GM06990 (cell line): ENCODE measurements at regions not wholly inside any gene's neighbourhood (a gene's known extent, or its start where the extent isn't known, plus 50 kb on each side); places are given as distances from the start of the nearest gene placed in this dataset.
A peak's percentile ranks its signal among the peaks of the same experiment; 100 is the strongest.

ENCODE experiments used
- DNase-seq: peaks from one replicate; pipeline ENCODE4 v3.0.0-alpha.2; 2011; ENCODE audit not compliant: insufficient read length; ENCODE audit errors: extremely low read depth
- H3K27me3 ChIP-seq: replicated peaks from 2 replicates; pipeline ENCODE4 v1.6.0; 2011; ENCODE audit warnings: low read length; ENCODE audit not compliant: control insufficient read depth, insufficient read depth
- H3K36me3 ChIP-seq: 2 replicates; pipeline ENCODE4 v1.5.1; 2011; ENCODE audit warnings: low read length; ENCODE audit not compliant: control insufficient read depth, insufficient read depth
- H3K4me3 ChIP-seq: replicated peaks from 2 replicates; pipeline ENCODE4 v1.5.1; 2011; ENCODE audit warnings: low read depth, mild to moderate bottlenecking, control low read depth, low read length
- TF ChIP-seq, protein P1 (sequence below): IDR thresholded peaks from 2 replicates; pipeline ENCODE4 v1.5.1; 2011; ENCODE audit warnings: low read length, control low read depth, mild to moderate bottlenecking, inconsistent platforms; ENCODE audit not compliant: insufficient read depth, poor library complexity, severe bottlenecking

DNA sequence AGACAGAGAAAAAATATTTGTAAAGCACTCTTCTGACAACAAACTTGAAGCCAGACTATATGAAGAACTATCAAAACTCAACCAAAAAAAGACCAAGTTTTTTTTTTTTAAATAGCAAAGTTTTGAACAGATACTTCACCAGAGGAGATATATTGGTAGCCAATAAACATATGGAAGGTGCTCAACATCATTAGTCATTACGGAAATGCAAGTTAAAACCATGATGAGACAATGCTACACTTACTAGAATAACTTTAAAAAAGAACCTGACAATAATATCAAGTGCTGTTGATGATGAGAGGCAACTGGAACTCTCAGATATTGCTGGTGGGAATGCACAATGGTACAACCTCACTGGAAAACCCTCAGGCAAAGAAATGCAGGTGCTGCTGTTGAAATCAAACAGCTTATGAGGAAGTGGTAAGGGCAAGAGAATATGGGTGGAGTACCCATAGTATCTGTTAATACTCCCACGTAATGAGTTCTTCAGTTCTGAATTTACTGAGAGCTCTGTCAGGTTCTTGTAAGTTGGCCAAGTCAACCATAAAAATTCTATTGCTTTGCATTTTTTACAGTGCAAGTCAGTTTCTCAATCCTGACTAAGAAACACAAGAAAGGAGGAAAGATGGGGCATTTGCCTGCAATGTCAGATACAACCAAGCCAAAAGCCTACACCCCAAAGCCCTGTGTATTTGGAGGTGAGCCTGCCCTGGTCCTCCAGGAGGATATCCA is 87.3 kb upstream of the GNAQ start:
- no peak overlapping the region for H3K4me3 ChIP-seq
- no peaks in the 10 kb centered on the region for H3K36me3 ChIP-seq
- TF ChIP-seq, protein P1, sequence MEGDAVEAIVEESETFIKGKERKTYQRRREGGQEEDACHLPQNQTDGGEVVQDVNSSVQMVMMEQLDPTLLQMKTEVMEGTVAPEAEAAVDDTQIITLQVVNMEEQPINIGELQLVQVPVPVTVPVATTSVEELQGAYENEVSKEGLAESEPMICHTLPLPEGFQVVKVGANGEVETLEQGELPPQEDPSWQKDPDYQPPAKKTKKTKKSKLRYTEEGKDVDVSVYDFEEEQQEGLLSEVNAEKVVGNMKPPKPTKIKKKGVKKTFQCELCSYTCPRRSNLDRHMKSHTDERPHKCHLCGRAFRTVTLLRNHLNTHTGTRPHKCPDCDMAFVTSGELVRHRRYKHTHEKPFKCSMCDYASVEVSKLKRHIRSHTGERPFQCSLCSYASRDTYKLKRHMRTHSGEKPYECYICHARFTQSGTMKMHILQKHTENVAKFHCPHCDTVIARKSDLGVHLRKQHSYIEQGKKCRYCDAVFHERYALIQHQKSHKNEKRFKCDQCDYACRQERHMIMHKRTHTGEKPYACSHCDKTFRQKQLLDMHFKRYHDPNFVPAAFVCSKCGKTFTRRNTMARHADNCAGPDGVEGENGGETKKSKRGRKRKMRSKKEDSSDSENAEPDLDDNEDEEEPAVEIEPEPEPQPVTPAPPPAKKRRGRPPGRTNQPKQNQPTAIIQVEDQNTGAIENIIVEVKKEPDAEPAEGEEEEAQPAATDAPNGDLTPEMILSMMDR = no peak
- H3K27me3 ChIP-seq = no peaks in the 10 kb centered on the region
- peak; percentile 52 for DNase-seq

DNA sequence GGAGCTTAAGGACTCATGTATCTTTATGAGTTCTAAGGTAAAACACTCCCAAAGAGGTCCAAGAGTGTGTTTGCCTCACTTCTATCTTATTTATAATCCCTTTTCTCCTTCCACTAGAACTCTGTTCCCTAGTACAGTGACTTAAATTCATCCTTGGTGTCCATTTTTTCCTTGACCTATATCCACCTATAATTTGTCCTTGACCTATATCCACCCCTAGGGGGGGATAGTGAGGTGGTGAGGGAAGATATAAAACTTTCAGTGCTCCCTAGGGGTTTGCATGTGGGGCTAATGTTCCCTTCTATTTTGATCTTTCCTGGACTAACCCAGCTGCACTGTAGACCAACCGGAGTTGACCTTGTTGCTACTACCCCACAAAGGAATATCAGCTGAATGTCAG is 83.5 kb upstream of the GNAQ start:
- DNase-seq = no peak
- H3K36me3 ChIP-seq = no peaks in the 10 kb centered on the region
- no peak overlapping the region for H3K4me3 ChIP-seq
- no peaks in the 10 kb centered on the region; the same call in 1 of the 2 replicates for H3K27me3 ChIP-seq
- TF ChIP-seq, protein P1 = peak; percentile 56

DNA sequence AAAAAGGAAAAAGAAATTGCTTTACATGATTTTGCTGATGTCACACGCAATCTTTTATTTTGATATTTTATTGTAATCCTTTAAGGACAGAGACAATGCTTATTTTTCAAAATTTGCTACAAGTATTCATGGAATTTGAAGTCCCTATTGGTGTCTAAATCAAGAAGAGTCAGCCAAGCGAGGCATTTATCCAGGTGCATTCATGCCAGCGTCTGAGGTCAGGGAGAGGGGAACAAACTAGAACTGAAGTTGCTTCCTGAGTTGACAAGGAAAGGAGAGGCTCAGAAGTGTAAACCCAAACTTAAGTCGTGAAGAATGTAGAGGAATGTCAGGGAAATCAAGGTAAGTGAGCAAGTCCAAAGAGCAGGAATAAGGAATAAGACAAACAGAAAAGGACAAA is 83.0 kb upstream of the GNAQ start:
- Histone ChIP-seq H3K27me3 (no peaks in the 10 kb centered on the region; the same call in none of the 2 replicates), H3K4me3 (no peak overlapping the region), H3K36me3 (no peaks in the 10 kb centered on the region)
- DNase-seq = no peak
- TF ChIP-seq, protein P1 = no peak

DNA sequence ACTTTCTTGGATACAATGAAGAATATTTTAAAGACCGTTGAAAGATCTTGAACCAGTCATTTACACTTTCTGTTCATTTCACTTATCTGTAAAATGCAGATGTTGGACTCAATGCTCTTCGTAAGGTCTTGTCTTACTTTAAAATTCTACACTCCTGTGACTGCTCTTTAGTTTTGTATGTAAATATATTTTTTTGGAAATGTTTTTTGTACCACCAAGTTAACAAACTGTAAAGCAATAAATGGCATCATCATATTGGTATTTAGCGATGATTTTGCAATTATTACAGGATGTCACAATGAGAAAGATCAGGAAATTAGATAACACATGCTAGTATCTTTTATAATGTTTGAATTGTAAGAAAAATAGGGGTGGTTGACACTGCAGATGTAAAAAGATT is 80.8 kb upstream of the GNAQ start:
- H3K36me3 ChIP-seq = no peaks in the 10 kb centered on the region

DNA sequence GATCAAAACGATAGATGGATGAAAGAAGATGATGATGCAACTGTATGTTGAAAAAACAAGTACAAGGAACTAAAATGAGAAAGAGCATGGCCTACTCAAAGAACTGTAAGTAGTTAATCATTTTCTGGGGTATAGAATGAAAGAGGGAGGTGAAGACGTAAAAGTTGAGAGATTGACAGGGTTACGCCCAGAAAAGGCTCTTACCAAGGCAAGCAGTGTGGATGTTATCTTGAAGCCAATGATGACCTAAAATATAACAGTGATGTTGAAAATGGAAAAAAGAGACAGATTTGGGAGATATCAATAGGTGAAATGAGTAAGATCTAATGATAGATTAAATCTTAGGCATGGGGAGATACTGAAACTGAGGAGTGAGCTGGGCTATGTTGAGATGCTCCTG is 80.4 kb upstream of the GNAQ start:
- TF ChIP-seq, protein P1 = no peak
- no peak for DNase-seq
- Histone ChIP-seq H3K36me3 (no peaks in the 10 kb centered on the region), H3K4me3 (no peak overlapping the region), H3K27me3 (no peaks in the 10 kb centered on the region; the same call in none of the 2 replicates)

More for the DNA sequence above, 80.8 kb upstream of the GNAQ start:
- Histone ChIP-seq H3K27me3 (no peaks in the 10 kb centered on the region; the same call in none of the 2 replicates), H3K4me3 (no peak overlapping the region)
- no peak for DNase-seq
- TF ChIP-seq, protein P1 = no peak
